Transverse colon (tissue), 4 donors: ENCODE measurements at regions not wholly inside any gene's neighbourhood (a gene's known extent, or its start where the extent isn't known, plus 50 kb on each side); places are given as distances from the start of the nearest gene placed in this dataset.

Experiments
- DNase-seq: peaks from one replicate; pipeline ENCODE4 v3.0.0-alpha.2; 2019
- H3K27ac ChIP-seq, 4 donors: fragments of 200-600 bp; sonication (generic); 2 replicates each; pipeline ENCODE4 v1.5.1; 2016 to 2018; ENCODE audit warnings: inconsistent platforms in 4 of 4
- H3K27me3 ChIP-seq: fragments of 200-600 bp; sonication (generic); 2 replicates; pipeline ENCODE4 v1.5.1; 2017; ENCODE audit warnings: inconsistent platforms
- H3K36me3 ChIP-seq, 4 donors: fragments of 200-600 bp; sonication (generic); 2 replicates each; pipeline ENCODE4 v1.5.1; 2017 to 2019; ENCODE audit warnings: inconsistent platforms in 4 of 4
- H3K4me1 ChIP-seq, 4 donors: fragments of 200-600 bp; sonication (generic); 2 replicates each; pipeline ENCODE4 v1.5.1; 2017 to 2020; ENCODE audit warnings: inconsistent platforms in 4 of 4
- H3K4me3 ChIP-seq, 4 donors: fragments of 200-600 bp; sonication (generic); 1 replicate in 1 of 4; 2 replicates in 3 of 4; pipeline versions ENCODE4 v1.5.1 to v1.6.1; 2017 to 2019; ENCODE audit warnings: inconsistent platforms in 4 of 4
- H3K9me3 ChIP-seq, 2 donors: fragments of 200-600 bp; sonication (generic); 2 replicates each; pipeline ENCODE4 v1.5.1; 2017 to 2019; ENCODE audit warnings: inconsistent platforms in 2 of 2
- EP300 ChIP-seq: sonication (generic); formaldehyde crosslinking; IDR thresholded peaks from one replicate; pipeline ENCODE4 v1.6.1; 2017; ENCODE audit warnings: antibody characterized with exemption, low read depth
- POLR2A ChIP-seq: fragments of 450-650 bp; IDR thresholded peaks from one replicate; pipeline ENCODE4 v1.6.1; 2016; ENCODE audit warnings: antibody characterized with exemption, mild to moderate bottlenecking, moderate library complexity
- POLR2AphosphoS5 ChIP-seq, 3 donors: sonication (generic); formaldehyde crosslinking; IDR thresholded peaks; one replicate each; pipeline ENCODE4 v1.6.1; 2016; ENCODE audit warnings: antibody characterized with exemption in 3 of 3
- WGBS, 2 donors: methylation state at CpG; one replicate each; pipeline ENCODE4 v1.1.5; 2018; ENCODE audit warnings: low coverage in 1 of 2; 5-methylcytosine and 5-hydroxymethylcytosine counted together
- in situ Hi-C, 4 donors: fragments of 200-750 bp; cut with MboI; loops; one replicate each; pipeline versions ENCODE4 v1.15.0 to v1.15.1; 2017; ENCODE audit warnings: low sequenced_read_pairs in 3 of 4, low pct_ligation_motif_present in 1 of 4, low pct_unique_long_range_greater_than_20kb in 1 of 4
- intact Hi-C: fragments of 100-400 bp; cut with DNase I; formaldehyde crosslinking; loops from one replicate; pipeline ENCODE4 v1.15.1; 2023; ENCODE audit warnings: low total_unique reads
- TF ChIP-seq, protein P1 (sequence below), 5 experiments: fragments of 200-600 bp in 3 of 5; fragments of 450-650 bp in 2 of 5; sonication (generic) in 3 of 5; IDR thresholded peaks; 1 replicate in 2 of 5; 2 replicates in 3 of 5; pipeline ENCODE4 v1.5.1; 2016 to 2017; ENCODE audit warnings: antibody characterized with exemption in 5 of 5, inconsistent platforms in 3 of 5, mild to moderate bottlenecking in 2 of 5, moderate library complexity in 1 of 5

DNA sequence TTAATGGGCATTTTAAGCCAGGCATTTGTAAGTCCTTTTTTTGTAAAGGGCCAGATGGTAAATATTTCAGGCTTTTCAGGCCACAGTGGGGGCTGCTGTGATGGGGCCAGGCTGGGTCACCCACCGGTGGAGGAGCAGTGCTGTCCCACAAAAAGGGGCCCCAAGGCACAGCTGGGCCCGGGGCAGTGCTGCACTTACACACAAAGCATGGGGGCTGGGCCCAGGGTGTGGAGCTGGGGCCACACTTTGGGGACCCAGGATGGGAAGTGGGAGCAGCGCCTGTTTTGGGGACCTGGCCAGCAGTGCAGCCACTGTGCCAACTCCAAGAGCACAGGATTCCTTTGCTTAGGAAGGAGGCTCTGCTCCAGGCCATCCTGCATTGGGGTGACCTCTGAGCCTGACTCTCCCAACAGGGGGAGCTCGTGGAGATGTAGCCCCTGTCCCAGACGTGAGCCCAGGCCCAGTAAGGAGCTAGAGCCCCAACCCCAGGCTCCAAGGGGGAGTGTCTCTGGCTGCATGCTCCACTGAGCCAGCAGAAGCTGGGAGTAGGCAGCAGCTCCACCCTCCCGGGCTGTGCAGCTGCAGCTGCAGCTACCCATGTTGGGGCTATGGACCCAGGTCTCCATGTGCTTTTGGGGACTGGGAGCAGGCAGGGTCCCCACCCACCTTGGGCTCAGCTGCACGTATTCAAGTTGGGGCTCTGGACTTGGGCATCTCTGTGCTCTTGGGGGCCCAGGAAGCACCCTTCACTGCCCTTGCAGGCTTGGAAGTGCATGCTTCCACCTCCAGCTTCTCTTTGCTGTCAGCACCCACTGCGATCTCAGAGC, 1036.5 kb upstream of the CNTNAP5 start:
- peaks cover 5% of the 10 kb centered on the region in 2 donors for H3K9me3 ChIP-seq
- no peak for DNase-seq
- no peaks in the 10 kb centered on the region for H3K4me1 ChIP-seq
- TF ChIP-seq, protein P1, sequence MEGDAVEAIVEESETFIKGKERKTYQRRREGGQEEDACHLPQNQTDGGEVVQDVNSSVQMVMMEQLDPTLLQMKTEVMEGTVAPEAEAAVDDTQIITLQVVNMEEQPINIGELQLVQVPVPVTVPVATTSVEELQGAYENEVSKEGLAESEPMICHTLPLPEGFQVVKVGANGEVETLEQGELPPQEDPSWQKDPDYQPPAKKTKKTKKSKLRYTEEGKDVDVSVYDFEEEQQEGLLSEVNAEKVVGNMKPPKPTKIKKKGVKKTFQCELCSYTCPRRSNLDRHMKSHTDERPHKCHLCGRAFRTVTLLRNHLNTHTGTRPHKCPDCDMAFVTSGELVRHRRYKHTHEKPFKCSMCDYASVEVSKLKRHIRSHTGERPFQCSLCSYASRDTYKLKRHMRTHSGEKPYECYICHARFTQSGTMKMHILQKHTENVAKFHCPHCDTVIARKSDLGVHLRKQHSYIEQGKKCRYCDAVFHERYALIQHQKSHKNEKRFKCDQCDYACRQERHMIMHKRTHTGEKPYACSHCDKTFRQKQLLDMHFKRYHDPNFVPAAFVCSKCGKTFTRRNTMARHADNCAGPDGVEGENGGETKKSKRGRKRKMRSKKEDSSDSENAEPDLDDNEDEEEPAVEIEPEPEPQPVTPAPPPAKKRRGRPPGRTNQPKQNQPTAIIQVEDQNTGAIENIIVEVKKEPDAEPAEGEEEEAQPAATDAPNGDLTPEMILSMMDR (IDR thresholded peaks at IDR 0.05), result no peak
- TF ChIP-seq POLR2A, result no peak
- TF ChIP-seq EP300, result no peak
- no peak for TF ChIP-seq POLR2AphosphoS5 (IDR thresholded peaks at IDR 0.05)
- in situ Hi-C loops (no loop called here), intact Hi-C loops (no loop called here)
- H3K27me3 ChIP-seq, result no peaks in the 10 kb centered on the region
- no peak overlapping the region for H3K4me3 ChIP-seq
- WGBS, 2 donors, result 68% methylated on average over 7 of the region's 8 CpGs; no CpG with 5 or more reads in 1 of the 2 donors
- no peak overlapping the region for H3K27ac ChIP-seq
- no peaks in the 10 kb centered on the region for H3K36me3 ChIP-seq

GRCh38 chr2:122993592-122993991, 1031.5 kb upstream of the CNTNAP5 start:
- intact Hi-C loops (no loop called here), in situ Hi-C loops (no loop called here)
- Histone ChIP-seq H3K27me3 (no peaks in the 10 kb centered on the region), H3K36me3 (no peaks in the 10 kb centered on the region), H3K27ac (no peak overlapping the region), H3K4me1 (no peaks in the 10 kb centered on the region), H3K9me3 (peaks cover 8% of the 10 kb centered on the region in 2 donors), H3K4me3 (no peak overlapping the region)
- WGBS, 2 donors, result 71 to 77% methylated on average over 1 of the region's 1 CpG
- DNase-seq, result no peak
- TF ChIP-seq POLR2AphosphoS5 (IDR thresholded peaks at IDR 0.05), result no peak
- no peak for TF ChIP-seq POLR2A
- no peak for TF ChIP-seq EP300
- TF ChIP-seq, protein P1 (IDR thresholded peaks at IDR 0.05), result no peak

GRCh38 chr2:122999258-122999657, 1025.8 kb upstream of the CNTNAP5 start:
- intact Hi-C loops, result no loop called here
- no peak for TF ChIP-seq POLR2A
- TF ChIP-seq EP300, result no peak
- TF ChIP-seq, protein P1 (IDR thresholded peaks at IDR 0.05), result no peak
- no peak for TF ChIP-seq POLR2AphosphoS5 (IDR thresholded peaks at IDR 0.05)
- H3K27ac ChIP-seq, result no peak overlapping the region

DNA sequence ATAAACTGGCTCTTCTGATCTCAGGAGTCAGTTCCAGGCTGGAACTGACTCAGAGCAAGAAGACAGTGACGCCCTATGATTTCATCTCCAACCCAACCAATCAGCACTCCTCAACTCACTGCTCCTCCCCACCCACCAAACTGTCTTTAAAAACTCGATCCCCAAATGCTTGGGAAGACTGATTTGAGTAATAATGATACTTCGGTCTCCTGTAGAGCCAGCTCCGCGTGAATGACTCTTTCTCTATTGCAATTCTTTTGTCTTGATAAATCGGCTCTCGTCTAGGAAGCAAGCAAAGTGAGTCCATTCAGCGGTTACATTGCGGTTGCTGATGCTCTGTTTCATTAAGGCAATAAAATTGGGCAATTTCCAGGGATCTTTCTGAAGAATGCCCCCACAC, 1025.3 kb upstream of the CNTNAP5 start:
- no peaks in the 10 kb centered on the region for H3K36me3 ChIP-seq
- H3K27ac ChIP-seq, result no peak overlapping the region
- in situ Hi-C loops, result no loop called here
- TF ChIP-seq POLR2A (no peak), EP300 (no peak), POLR2AphosphoS5 (IDR thresholded peaks at IDR 0.05) (no peak)
- TF ChIP-seq, protein P1 (IDR thresholded peaks at IDR 0.05), result no peak
- H3K4me1 ChIP-seq, result no peaks in the 10 kb centered on the region
- DNase-seq, result no peak
- intact Hi-C loops, result no loop called here
- no peaks in the 10 kb centered on the region for H3K9me3 ChIP-seq
- H3K4me3 ChIP-seq, result no peak overlapping the region
- 69 to 73% methylated on average over 9 of the region's 9 CpGs for WGBS, 2 donors
- H3K27me3 ChIP-seq, result no peaks in the 10 kb centered on the region

More at GRCh38 chr2:122999258-122999657, 1025.8 kb upstream of the CNTNAP5 start:
- no peak for DNase-seq
- Histone ChIP-seq H3K4me1 (no peaks in the 10 kb centered on the region), H3K36me3 (no peaks in the 10 kb centered on the region), H3K4me3 (no peak overlapping the region), H3K27me3 (no peaks in the 10 kb centered on the region), H3K9me3 (peaks cover 0 to under 1% of the 10 kb centered on the region in 2 donors)
- WGBS, 2 donors, result 73 to 86% methylated on average over 3 of the region's 3 CpGs
- in situ Hi-C loops, result no loop called here
